ENCODE measurements at regions not wholly inside any gene's neighbourhood (a gene's known extent, or its start where the extent isn't known, plus 50 kb on each side); places are given as distances from the start of the nearest gene placed in this dataset.

GRCh38 chr20:12074111-12074655 is 156.5 kb downstream of the BTBD3 start (continued):
- TF ChIP-seq USF2 (CRISPR knock-in tag; IDR thresholded peaks at IDR 0.05) (no peak), IRF1 (CRISPR knock-in tag; IDR thresholded peaks at IDR 0.05) (no peak), USF1 (CRISPR knock-in tag; IDR thresholded peaks at IDR 0.05) (no peak), SMAD4 (CRISPR knock-in tag; IDR thresholded peaks at IDR 0.05) (no peak), STAT6 (CRISPR knock-in tag; conservative IDR thresholded peaks at IDR 0.05; ENCODE audit: low read depth) (no peak), TP53 (CRISPR knock-in tag; IDR thresholded peaks at IDR 0.05) (no peak), ZNF512 (CRISPR knock-in tag; IDR thresholded peaks at IDR 0.05; ENCODE audit: borderline replicate concordance) (no peak), E2F5 (CRISPR knock-in tag; IDR thresholded peaks at IDR 0.05) (no peak), ATF2 (CRISPR knock-in tag; IDR thresholded peaks at IDR 0.05; ENCODE audit: borderline replicate concordance, low read depth) (no peak), TCF7 (CRISPR knock-in tag; IDR thresholded peaks at IDR 0.05; ENCODE audit: low read depth) (no peak)

GRCh38 chr20:12076200-12076599 is 158.5 kb downstream of the BTBD3 start:
- ChIA-PET CTCF (no interaction called here), POLR2A (no interaction called here)
- Mint-ChIP-seq H3K36me3 (no peaks in the 10 kb centered on the region), H3K27me3 (ENCODE audit: low read depth) (no peaks in the 10 kb centered on the region; the same call in 1 of the 2 replicates), H3K27ac (no peak overlapping the region), H3K4me1 (peaks cover 4% of the 10 kb centered on the region; the same call in 1 of the 2 replicates), H3K4me3 (no peak overlapping the region), H3K9me3 (peaks cover 24% of the 10 kb centered on the region)
- DNase-seq (ENCODE audit: low spot score), result no peak
- ATAC-seq, result no peak
- TF ChIP-seq ATF6 (CRISPR knock-in tag; IDR thresholded peaks at IDR 0.05), result no peak
- no peak for TF ChIP-seq ZNF138 (CRISPR knock-in tag; conservative IDR thresholded peaks at IDR 0.05)
- TF ChIP-seq E2F4 (CRISPR knock-in tag; IDR thresholded peaks at IDR 0.05; ENCODE audit: borderline replicate concordance, low read depth), result no peak
- TF ChIP-seq CDX4 (CRISPR knock-in tag; IDR thresholded peaks at IDR 0.05; ENCODE audit: borderline replicate concordance), result no peak
- TF ChIP-seq TP53 (CRISPR knock-in tag; IDR thresholded peaks at IDR 0.05), result no peak
- no peak for TF ChIP-seq CREB1 (CRISPR knock-in tag; IDR thresholded peaks at IDR 0.05)
- TF ChIP-seq OVOL2 (CRISPR knock-in tag; IDR thresholded peaks at IDR 0.05; ENCODE audit: borderline replicate concordance), result no peak
- no peak for TF ChIP-seq ZNF121 (CRISPR knock-in tag; IDR thresholded peaks at IDR 0.05)
- no peak for TF ChIP-seq ZBTB43 (CRISPR knock-in tag; IDR thresholded peaks at IDR 0.05)

Data from WTC11 (cell line).